C4-2B (cell line): ENCODE measurements at regions not wholly inside any gene's neighbourhood (a gene's known extent, or its start where the extent isn't known, plus 50 kb on each side); places are given as distances from the start of the nearest gene placed in this dataset.

Experiments used
- ZFX ChIP-seq: fragments of 450-650 bp; IDR thresholded peaks from 2 replicates; pipeline ENCODE4 v1.6.1; 2017
- TF ChIP-seq, protein P1 (sequence below): fragments of 450-650 bp; conservative IDR thresholded peaks from 2 replicates; pipeline ENCODE4 v1.5.1; 2017; ENCODE audit warnings: mild to moderate bottlenecking

DNA sequence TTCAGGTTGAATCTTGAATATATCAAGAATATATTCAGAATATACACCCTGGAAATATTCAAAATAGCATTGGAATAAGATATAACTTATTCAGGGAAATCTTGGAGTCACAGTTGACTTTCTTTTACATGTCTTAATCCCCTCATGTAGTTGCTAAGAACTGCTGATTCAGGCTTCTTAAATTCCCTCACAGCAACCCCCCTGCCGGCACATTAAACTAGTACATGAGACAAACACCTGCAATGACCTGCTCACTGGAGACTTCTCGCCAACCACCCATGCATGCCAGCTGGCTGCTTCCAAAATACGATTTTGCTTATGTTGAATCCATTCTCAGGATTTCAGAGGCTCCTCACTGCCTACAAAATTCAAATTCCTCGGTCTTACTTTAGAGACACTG is 997.1 kb downstream of the EFNB2 start:
- TF ChIP-seq, protein P1, sequence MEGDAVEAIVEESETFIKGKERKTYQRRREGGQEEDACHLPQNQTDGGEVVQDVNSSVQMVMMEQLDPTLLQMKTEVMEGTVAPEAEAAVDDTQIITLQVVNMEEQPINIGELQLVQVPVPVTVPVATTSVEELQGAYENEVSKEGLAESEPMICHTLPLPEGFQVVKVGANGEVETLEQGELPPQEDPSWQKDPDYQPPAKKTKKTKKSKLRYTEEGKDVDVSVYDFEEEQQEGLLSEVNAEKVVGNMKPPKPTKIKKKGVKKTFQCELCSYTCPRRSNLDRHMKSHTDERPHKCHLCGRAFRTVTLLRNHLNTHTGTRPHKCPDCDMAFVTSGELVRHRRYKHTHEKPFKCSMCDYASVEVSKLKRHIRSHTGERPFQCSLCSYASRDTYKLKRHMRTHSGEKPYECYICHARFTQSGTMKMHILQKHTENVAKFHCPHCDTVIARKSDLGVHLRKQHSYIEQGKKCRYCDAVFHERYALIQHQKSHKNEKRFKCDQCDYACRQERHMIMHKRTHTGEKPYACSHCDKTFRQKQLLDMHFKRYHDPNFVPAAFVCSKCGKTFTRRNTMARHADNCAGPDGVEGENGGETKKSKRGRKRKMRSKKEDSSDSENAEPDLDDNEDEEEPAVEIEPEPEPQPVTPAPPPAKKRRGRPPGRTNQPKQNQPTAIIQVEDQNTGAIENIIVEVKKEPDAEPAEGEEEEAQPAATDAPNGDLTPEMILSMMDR = no peak
- TF ChIP-seq ZFX = no peak
